ENCODE measurements at regions not wholly inside any gene's neighbourhood (a gene's known extent, or its start where the extent isn't known, plus 50 kb on each side); places are given as distances from the start of the nearest gene placed in this dataset.

DNA sequence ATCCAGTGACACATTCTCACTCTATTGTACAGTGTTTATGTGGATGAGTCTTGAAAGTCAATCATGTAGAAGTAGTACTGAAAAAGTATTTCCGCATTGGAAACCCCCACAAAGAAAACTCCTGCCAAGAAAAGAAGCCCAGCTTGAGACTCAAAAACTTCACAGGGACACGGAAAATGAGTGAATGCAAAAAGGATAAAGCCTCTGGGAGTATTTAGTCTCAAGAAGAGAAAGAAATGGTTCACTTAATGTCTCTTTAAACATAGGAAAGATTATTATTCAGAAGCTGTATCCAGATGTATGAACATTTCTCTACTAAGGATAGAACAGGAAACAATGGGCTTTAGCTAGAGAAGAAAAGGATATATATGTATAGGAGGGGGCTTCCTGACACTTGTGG is 304.5 kb downstream of the BARHL2 start:
- Histone ChIP-seq H3K23ac (ENCODE audit: insufficient read length, low read depth, low read length) (no peak overlapping the region), H3K4me1 (ENCODE audit: insufficient read depth, low read length) (no peaks in the 10 kb centered on the region), H3K9ac (ENCODE audit: extremely low read depth, insufficient read length, low read length) (no peak overlapping the region), H3K27ac (ENCODE audit: insufficient read length, low read depth, low read length) (no peak overlapping the region), H3K27me3 (ENCODE audit: insufficient read depth, low read length) (no peaks in the 10 kb centered on the region), H3K79me2 (ENCODE audit: insufficient read depth, low read length) (no peaks in the 10 kb centered on the region), H2AFZ (ENCODE audit: low read length) (no peak overlapping the region), H3K4ac (ENCODE audit: low read depth, low read length) (no peak overlapping the region), H3K9me3 (ENCODE audit: control insufficient read depth, low read depth, low read length) (no peaks in the 10 kb centered on the region), H3K56ac (ENCODE audit: insufficient read length, low read depth, low read length) (no peak overlapping the region), H2BK120ac (ENCODE audit: low read depth, low read length, poor library complexity, severe bottlenecking) (no peak overlapping the region), H4K5ac (ENCODE audit: insufficient read length, low read depth, low read length) (no peak overlapping the region), H3T11ph (ENCODE audit: low read length) (no peak overlapping the region), H3K4me2 (ENCODE audit: insufficient read depth, insufficient read length, low read length) (no peak overlapping the region), H4K20me1 (ENCODE audit: control insufficient read depth, insufficient read depth, insufficient read length) (no peaks in the 10 kb centered on the region), H3K23me2 (ENCODE audit: insufficient read length, low read depth, low read length, poor library complexity, severe bottlenecking) (no peaks in the 10 kb centered on the region), H2AK5ac (ENCODE audit: insufficient read length, low read length) (no peak overlapping the region), H2BK5ac (ENCODE audit: insufficient read length, low read length) (no peak overlapping the region), H3K79me1 (ENCODE audit: insufficient read depth, low read depth, low read length, poor library complexity, severe bottlenecking) (no peaks in the 10 kb centered on the region), H3K14ac (ENCODE audit: insufficient read depth, low read length) (no peak overlapping the region), H3K18ac (ENCODE audit: insufficient read length, low read depth, low read length) (no peak overlapping the region), H4K8ac (replicated peaks; ENCODE audit: insufficient read length, low read depth, low read length) (no peak overlapping the region), H4K91ac (ENCODE audit: insufficient read length, low read depth, low read length) (no peak overlapping the region), H2BK12ac (ENCODE audit: insufficient read length, low read depth, low read length) (no peak overlapping the region), H2BK20ac (ENCODE audit: low read depth, low read length, poor library complexity, severe bottlenecking) (no peak overlapping the region), H2BK15ac (ENCODE audit: low read depth, low read length) (no peak overlapping the region)
- H3K27me3 Mint-ChIP-seq (ENCODE audit: low read depth): no peaks in the 10 kb centered on the region; the same call in 1 of the 2 replicates
- H3K9me3 Mint-ChIP-seq: peaks cover 0 to 6% of the 10 kb centered on the region in 2 experiments; a peak in 1 of 5 replicates
- no peaks in the 10 kb centered on the region for H3K4me1 Mint-ChIP-seq
- peaks cover 0 to 6% (median 0%) of the 10 kb centered on the region in 3 experiments; a peak in 1 of 7 replicates for H3K36me3 Mint-ChIP-seq (ENCODE audit: insufficient read depth in 1 of 3, low read depth in 3 of 3)
- H3K4me3 Mint-ChIP-seq: no peak overlapping the region
- TF ChIP-seq, protein P1, sequence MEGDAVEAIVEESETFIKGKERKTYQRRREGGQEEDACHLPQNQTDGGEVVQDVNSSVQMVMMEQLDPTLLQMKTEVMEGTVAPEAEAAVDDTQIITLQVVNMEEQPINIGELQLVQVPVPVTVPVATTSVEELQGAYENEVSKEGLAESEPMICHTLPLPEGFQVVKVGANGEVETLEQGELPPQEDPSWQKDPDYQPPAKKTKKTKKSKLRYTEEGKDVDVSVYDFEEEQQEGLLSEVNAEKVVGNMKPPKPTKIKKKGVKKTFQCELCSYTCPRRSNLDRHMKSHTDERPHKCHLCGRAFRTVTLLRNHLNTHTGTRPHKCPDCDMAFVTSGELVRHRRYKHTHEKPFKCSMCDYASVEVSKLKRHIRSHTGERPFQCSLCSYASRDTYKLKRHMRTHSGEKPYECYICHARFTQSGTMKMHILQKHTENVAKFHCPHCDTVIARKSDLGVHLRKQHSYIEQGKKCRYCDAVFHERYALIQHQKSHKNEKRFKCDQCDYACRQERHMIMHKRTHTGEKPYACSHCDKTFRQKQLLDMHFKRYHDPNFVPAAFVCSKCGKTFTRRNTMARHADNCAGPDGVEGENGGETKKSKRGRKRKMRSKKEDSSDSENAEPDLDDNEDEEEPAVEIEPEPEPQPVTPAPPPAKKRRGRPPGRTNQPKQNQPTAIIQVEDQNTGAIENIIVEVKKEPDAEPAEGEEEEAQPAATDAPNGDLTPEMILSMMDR (conservative IDR thresholded peaks at IDR 0.05): no peak
- WGBS (ENCODE audit: extremely low coverage, insufficient read length, low lambda C conversion rate): no CpG with 5 or more reads among the region's 2 CpGs
- no peak overlapping the region for H3K27ac Mint-ChIP-seq
- DNase-seq: no peak
